ENCODE measurements at regions not wholly inside any gene's neighbourhood (a gene's known extent, or its start where the extent isn't known, plus 50 kb on each side); places are given as distances from the start of the nearest gene placed in this dataset.

GRCh38 chrX:13470685-13470977 is 98.8 kb upstream of the EGFL6 start:
- H2AFZ ChIP-seq (ENCODE audit: low read depth, low read length, poor library complexity, severe bottlenecking): no peak overlapping the region
- no peaks in the 10 kb centered on the region for H3K9me2 ChIP-seq (ENCODE audit: insufficient read depth)
- H3K36me3 ChIP-seq (ENCODE audit: control insufficient read depth in 1 of 2, insufficient read depth in 2 of 2, low read length in 2 of 2): no peaks in the 10 kb centered on the region
- intact Hi-C loops (cut with micrococcal nuclease): no loop called here
- H3K79me2 ChIP-seq (ENCODE audit: insufficient read depth, low read length): no peaks in the 10 kb centered on the region
- BruUV-seq (replicated peaks): no TSS peak
- no peak for DNase-seq (ENCODE audit: low read depth, low spot score)
- RAD21 ChIA-PET (ENCODE audit: low non-redundant PET in 1 of 2, low total read pairs in 2 of 2, uncharacterized antibody in 2 of 2, unreplicated experiment in 2 of 2): no interaction called here
- H3K4me2 ChIP-seq (ENCODE audit: low read length): no peak overlapping the region
- TF ChIP-seq CBX3 (IDR thresholded peaks at IDR 0.05; ENCODE audit: low read depth) (no peak), ZNF274 (IDR thresholded peaks at IDR 0.05; ENCODE audit: low read depth, low read length) (no peak), EZH2 (IDR thresholded peaks at IDR 0.05) (no peak), TCF7L2 (IDR thresholded peaks at IDR 0.05; ENCODE audit: borderline replicate concordance, extremely low read depth, insufficient read depth, insufficient read length) (no peak), SP1 (IDR thresholded peaks at IDR 0.05; ENCODE audit: low read depth) (no peak), CTCF (IDR thresholded peaks at IDR 0.05 in 2 of 3, conservative IDR thresholded peaks at IDR 0.05 in 1 of 3; ENCODE audit: borderline replicate concordance in 1 of 3, insufficient read depth in 1 of 3, low read depth in 2 of 3, low read length in 2 of 3) (no peak), ATF3 (IDR thresholded peaks at IDR 0.05) (no peak), ZFX (IDR thresholded peaks at IDR 0.05) (no peak), RAD21 (IDR thresholded peaks at IDR 0.05; ENCODE audit: low read depth) (no peak), EGR1 (IDR thresholded peaks at IDR 0.05; ENCODE audit: low read depth) (no peak), POLR2A (IDR thresholded peaks at IDR 0.05; ENCODE audit: borderline replicate concordance, extremely low read depth, insufficient read depth, insufficient read length) (no peak), MAX (IDR thresholded peaks at IDR 0.05) (no peak), CEBPB (IDR thresholded peaks at IDR 0.05; ENCODE audit: low read depth) (no peak), JUND (IDR thresholded peaks at IDR 0.05) (no peak), ELF1 (IDR thresholded peaks at IDR 0.05; ENCODE audit: borderline replicate concordance, low read depth) (no peak)
- ATAC-seq: no peak
- CTCF ChIA-PET: no interaction called here
- no peak overlapping the region for H3K4me3 ChIP-seq (replicated peaks in 1 of 2; ENCODE audit: low read depth in 1 of 2, low read length in 2 of 2)
- H3K9ac ChIP-seq (ENCODE audit: low read length): no peak overlapping the region
- H3K27me3 ChIP-seq (ENCODE audit: insufficient read depth, low read length): no peaks in the 10 kb centered on the region
- POLR2A ChIA-PET: no interaction called here
- no peaks in the 10 kb centered on the region; a peak in 1 of 4 replicates for H3K4me1 ChIP-seq (ENCODE audit: control insufficient read depth in 1 of 2, insufficient read depth in 2 of 2, low read length in 2 of 2)
- no peaks in the 10 kb centered on the region for H3K9me3 ChIP-seq (ENCODE audit: control insufficient read depth in 1 of 2, insufficient read depth in 1 of 2, low read depth in 1 of 2, low read length in 2 of 2)
- H3K27ac ChIP-seq (ENCODE audit: low read depth, low read length): no peak overlapping the region
- H4K20me1 ChIP-seq (ENCODE audit: insufficient read depth): no peaks in the 10 kb centered on the region
